Neuronal stem cell (in vitro differentiated cells): ENCODE measurements at regions not wholly inside any gene's neighbourhood (a gene's known extent, or its start where the extent isn't known, plus 50 kb on each side); places are given as distances from the start of the nearest gene placed in this dataset.

Experiments
- DNase-seq: peaks from one replicate; pipeline ENCODE4 v3.0.0-alpha.2; 2013; ENCODE audit warnings: low spot score
- H2AFZ ChIP-seq: one replicate; pipeline ENCODE4 v1.6.1; 2013; ENCODE audit warnings: mild to moderate bottlenecking, low read length, inconsistent platforms
- H2AK5ac ChIP-seq: 2 replicates; pipeline ENCODE4 v1.6.1; 2013; ENCODE audit warnings: low read depth, mild to moderate bottlenecking, inconsistent platforms, low read length, moderate library complexity, mixed read lengths
- H2BK120ac ChIP-seq: 2 replicates; pipeline ENCODE4 v1.6.1; 2013; ENCODE audit warnings: low read depth, mild to moderate bottlenecking, inconsistent platforms, low read length, moderate library complexity, mixed read lengths
- H2BK12ac ChIP-seq: one replicate; pipeline ENCODE4 v1.6.1; 2013; ENCODE audit warnings: low read length, inconsistent platforms
- H2BK15ac ChIP-seq: 2 replicates; pipeline ENCODE4 v1.6.1; 2013; ENCODE audit warnings: mild to moderate bottlenecking, low read length, inconsistent platforms, mixed read lengths
- H2BK5ac ChIP-seq: one replicate; pipeline ENCODE4 v1.6.1; 2013; ENCODE audit warnings: inconsistent platforms, mild to moderate bottlenecking, low read length, moderate library complexity
- H3K14ac ChIP-seq: one replicate; pipeline ENCODE4 v1.6.1; 2013; ENCODE audit warnings: low read length, inconsistent platforms
- H3K18ac ChIP-seq: 2 replicates; pipeline ENCODE4 v1.6.1; 2013; ENCODE audit warnings: low read length, inconsistent platforms
- H3K23ac ChIP-seq: 2 replicates; pipeline ENCODE4 v1.6.1; 2013; ENCODE audit warnings: low read depth, mild to moderate bottlenecking, mixed read lengths, low read length, inconsistent platforms; ENCODE audit not compliant: poor library complexity
- H3K27ac ChIP-seq: replicated peaks from 3 replicates; pipeline ENCODE4 v1.5.1; 2013; ENCODE audit warnings: low read length, inconsistent platforms
- H3K27me3 ChIP-seq, 3 experiments: 2 replicates each; pipeline ENCODE4 v1.6.1; 2013; ENCODE audit warnings: low read length in 3 of 3, mild to moderate bottlenecking in 2 of 3, inconsistent platforms in 1 of 3, low read depth in 1 of 3, mixed read lengths in 1 of 3, moderate library complexity in 1 of 3; ENCODE audit not compliant: control insufficient read depth in 3 of 3, insufficient read depth in 3 of 3
- H3K36me3 ChIP-seq, 2 donors: replicated peaks in 1 of 2; 2 replicates each; pipeline ENCODE4 v1.6.1; 2013; ENCODE audit warnings: low read length in 2 of 2; ENCODE audit not compliant: control insufficient read depth in 2 of 2, insufficient read depth in 2 of 2
- H3K4ac ChIP-seq: 2 replicates; pipeline ENCODE4 v1.6.1; 2013; ENCODE audit warnings: inconsistent platforms, mild to moderate bottlenecking, low read length, moderate library complexity
- H3K4me1 ChIP-seq, 2 donors: 1 replicate in 1 of 2; 2 replicates in 1 of 2; pipeline ENCODE4 v1.6.1; 2013; ENCODE audit warnings: low read length in 2 of 2, low read depth in 1 of 2; ENCODE audit not compliant: control insufficient read depth in 2 of 2, insufficient read depth in 1 of 2
- H3K4me2 ChIP-seq: one replicate; pipeline ENCODE4 v1.6.1; 2013; ENCODE audit warnings: mild to moderate bottlenecking, low read length, inconsistent platforms; ENCODE audit not compliant: insufficient read depth, poor library complexity, severe bottlenecking
- H3K4me3 ChIP-seq, 2 donors: 2 replicates each; pipeline ENCODE4 v1.5.1; 2013; ENCODE audit warnings: low read length in 2 of 2, mild to moderate bottlenecking in 2 of 2, inconsistent platforms in 1 of 2, moderate library complexity in 1 of 2
- H3K79me1 ChIP-seq: one replicate; pipeline ENCODE4 v1.6.1; 2013; ENCODE audit warnings: low read depth, mild to moderate bottlenecking, inconsistent platforms, low read length, moderate library complexity
- H3K9ac ChIP-seq: one replicate; pipeline ENCODE4 v1.6.1; 2013; ENCODE audit warnings: mild to moderate bottlenecking, low read depth, low read length, inconsistent platforms; ENCODE audit not compliant: poor library complexity
- H3K9me3 ChIP-seq, 2 donors: replicated peaks in 1 of 2; 2 replicates each; pipeline versions ENCODE3 to v1.6.1; 2013; ENCODE audit warnings: low read length in 2 of 2, mild to moderate bottlenecking in 2 of 2, inconsistent platforms in 1 of 2, low read depth in 1 of 2, mixed read lengths in 1 of 2, moderate library complexity in 1 of 2; ENCODE audit not compliant: control insufficient read depth in 2 of 2, insufficient read depth in 1 of 2
- H4K8ac ChIP-seq: one replicate; pipeline ENCODE4 v1.6.1; 2013; ENCODE audit warnings: low read depth, mild to moderate bottlenecking, inconsistent platforms, low read length, moderate library complexity
- H4K91ac ChIP-seq: one replicate; pipeline ENCODE4 v1.6.1; 2013; ENCODE audit warnings: low read length, low read depth, mild to moderate bottlenecking, inconsistent platforms; ENCODE audit not compliant: poor library complexity
- WGBS, 2 donors: extraction: QIAGEN DNeasy Blood & Tissue Kit; methylation state at CpG; one replicate each; pipeline ENCODE4 v1.1.7; 2013; ENCODE audit warnings: missing lambda C conversion rate in 2 of 2, mixed read lengths in 1 of 2; ENCODE audit not compliant: insufficient read length in 2 of 2, insufficient replicate concordance in 1 of 2; ENCODE audit errors: extremely low coverage in 2 of 2; 5-methylcytosine and 5-hydroxymethylcytosine counted together

DNA sequence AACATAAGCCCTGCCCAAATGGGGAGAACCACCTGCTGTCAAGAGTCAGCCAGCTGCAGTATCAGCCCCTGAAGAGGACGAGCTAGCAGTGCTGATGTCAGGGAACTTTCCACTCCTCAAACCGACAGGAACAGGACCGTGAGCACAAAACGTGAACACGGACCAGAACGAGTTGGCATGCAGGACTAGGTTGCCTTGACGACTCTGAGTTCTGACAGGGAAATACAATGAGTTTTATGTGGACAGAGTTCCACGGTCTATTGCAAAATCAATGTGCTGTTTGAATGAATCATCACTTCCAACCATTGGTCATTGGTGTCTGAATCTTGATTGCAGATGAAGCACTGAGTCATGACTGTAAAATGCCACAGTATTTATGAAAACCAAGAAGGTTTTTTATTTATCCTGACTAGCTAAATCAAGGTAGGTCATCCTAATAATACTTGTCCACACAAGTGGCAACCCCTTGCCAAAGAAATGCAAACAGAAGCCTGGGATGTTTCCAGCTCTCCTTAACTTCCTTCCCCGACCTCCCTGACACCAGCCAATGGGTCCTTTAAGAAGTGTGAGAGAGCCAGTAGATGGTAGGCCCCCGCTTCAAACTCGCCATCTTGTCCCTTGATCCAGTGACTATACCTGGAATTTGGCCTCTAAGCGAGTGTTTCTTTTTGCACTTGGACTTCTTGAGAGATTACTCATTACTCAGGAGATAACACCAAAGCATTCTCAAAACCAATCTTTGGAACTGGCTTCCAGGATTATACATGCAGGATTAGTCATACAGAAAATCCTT lies 119.6 kb downstream of the ASB7 start:
- H3K9ac ChIP-seq = no peak overlapping the region
- H2BK12ac ChIP-seq = no peak overlapping the region
- no peak overlapping the region for H2BK120ac ChIP-seq
- H3K4me2 ChIP-seq = no peak overlapping the region
- H3K4me3 ChIP-seq = no peak overlapping the region
- no peak overlapping the region for H4K8ac ChIP-seq
- peak overlapping the region; percentile 0 for H2AFZ ChIP-seq
- H3K79me1 ChIP-seq = no peaks in the 10 kb centered on the region
- H3K4me1 ChIP-seq = peaks cover 0 to 4% of the 10 kb centered on the region in 2 donors
- H3K9me3 ChIP-seq = no peaks in the 10 kb centered on the region
- no peak overlapping the region for H3K23ac ChIP-seq
- H3K27ac ChIP-seq = no peak overlapping the region
- WGBS, 2 donors = no CpG with 5 or more reads among the region's 12 CpGs
- no peak overlapping the region for H4K91ac ChIP-seq
- H3K4ac ChIP-seq = no peak overlapping the region
- peak overlapping the region; percentile 57 for H3K18ac ChIP-seq
- no peak for DNase-seq
- peak overlapping the region; percentile 82 for H3K14ac ChIP-seq
- H2BK15ac ChIP-seq = no peak overlapping the region
- H3K27me3 ChIP-seq = no peaks in the 10 kb centered on the region
- H3K36me3 ChIP-seq = no peaks in the 10 kb centered on the region
- H2BK5ac ChIP-seq = no peak overlapping the region
- no peak overlapping the region for H2AK5ac ChIP-seq

GRCh38 chr15:100722551-100723314 lies 120.3 kb downstream of the ASB7 start:
- H3K9ac ChIP-seq = no peak overlapping the region
- no peak overlapping the region for H4K8ac ChIP-seq
- no peak overlapping the region for H3K27ac ChIP-seq
- no peak overlapping the region for H2BK120ac ChIP-seq
- no peak overlapping the region for H2AFZ ChIP-seq
- H3K23ac ChIP-seq = no peak overlapping the region
- no peak overlapping the region for H2BK12ac ChIP-seq
- no CpG with 5 or more reads among the region's 3 CpGs for WGBS, 2 donors
- no peak overlapping the region for H3K4me2 ChIP-seq
- no peak overlapping the region for H3K4ac ChIP-seq
- H2BK15ac ChIP-seq = no peak overlapping the region
- peaks cover 0 to 4% of the 10 kb centered on the region in 2 donors for H3K4me1 ChIP-seq
- no peak overlapping the region for H3K14ac ChIP-seq
- no peaks in the 10 kb centered on the region for H3K9me3 ChIP-seq
- no peaks in the 10 kb centered on the region for H3K27me3 ChIP-seq
- no peak overlapping the region for H2AK5ac ChIP-seq
- H3K18ac ChIP-seq = no peak overlapping the region
- H2BK5ac ChIP-seq = no peak overlapping the region
- DNase-seq = no peak
- H3K4me3 ChIP-seq = no peak overlapping the region
- H4K91ac ChIP-seq = no peak overlapping the region
- H3K36me3 ChIP-seq = no peaks in the 10 kb centered on the region
- H3K79me1 ChIP-seq = no peaks in the 10 kb centered on the region

DNA sequence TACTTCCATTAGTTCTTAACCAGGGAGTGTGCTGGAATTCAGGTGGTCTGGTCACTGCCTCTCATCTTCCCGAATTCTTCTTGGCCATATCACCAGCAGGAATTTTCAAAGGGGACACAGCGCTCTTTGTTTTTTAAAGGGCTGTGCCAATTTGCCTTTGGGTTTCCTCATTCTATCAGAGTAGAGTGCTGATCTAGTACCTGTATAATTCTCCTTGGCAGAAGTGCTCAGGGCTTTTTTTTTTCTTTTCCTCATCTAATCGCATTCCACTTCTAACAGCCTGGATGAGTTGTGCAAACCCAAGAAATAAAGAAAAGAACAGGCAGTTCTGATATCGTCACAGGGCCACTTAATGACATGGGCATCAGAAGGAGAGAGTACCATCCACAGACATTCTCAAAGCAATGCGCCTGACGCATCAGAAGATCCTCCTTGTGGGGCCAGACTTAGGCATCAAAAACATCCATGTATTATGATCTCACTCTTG lies 121.0 kb downstream of the ASB7 start:
- no peaks in the 10 kb centered on the region for H3K27me3 ChIP-seq
- no peak for DNase-seq
- H2BK15ac ChIP-seq = no peak overlapping the region
- peaks cover 0 to 4% of the 10 kb centered on the region in 2 donors for H3K4me1 ChIP-seq
- H2AFZ ChIP-seq = no peak overlapping the region
- no peak overlapping the region for H2AK5ac ChIP-seq
- H4K91ac ChIP-seq = no peak overlapping the region
- H3K27ac ChIP-seq = no peak overlapping the region
- no peak overlapping the region for H3K18ac ChIP-seq
- no peak overlapping the region for H2BK12ac ChIP-seq
- no peak overlapping the region for H3K9ac ChIP-seq
- H3K36me3 ChIP-seq = no peaks in the 10 kb centered on the region
- no peak overlapping the region for H3K23ac ChIP-seq
- no CpG with 5 or more reads among the region's 6 CpGs for WGBS, 2 donors
- H4K8ac ChIP-seq = no peak overlapping the region
- H3K4me2 ChIP-seq = no peak overlapping the region
- H3K4me3 ChIP-seq = no peak overlapping the region
- no peak overlapping the region for H3K4ac ChIP-seq
- no peak overlapping the region for H2BK5ac ChIP-seq
- no peak overlapping the region for H3K14ac ChIP-seq
- no peaks in the 10 kb centered on the region for H3K9me3 ChIP-seq
- H2BK120ac ChIP-seq = no peak overlapping the region
- H3K79me1 ChIP-seq = no peaks in the 10 kb centered on the region
